Endodermal cell (in vitro differentiated cells): ENCODE measurements at regions not wholly inside any gene's neighbourhood (a gene's known extent, or its start where the extent isn't known, plus 50 kb on each side); places are given as distances from the start of the nearest gene placed in this dataset.

Experiments
- DNase-seq: peaks from one replicate; pipeline ENCODE4 v3.0.0-alpha.2; 2017
- H3K27ac ChIP-seq: 2 replicates; pipeline ENCODE4 v1.5.1; 2013; ENCODE audit warnings: mild to moderate bottlenecking, low read depth, low read length, moderate library complexity
- H3K27me3 ChIP-seq: 2 replicates; pipeline ENCODE4 v1.6.1; 2013; ENCODE audit warnings: mild to moderate bottlenecking, low read length, moderate library complexity; ENCODE audit not compliant: insufficient read depth, control insufficient read depth, poor library complexity, severe bottlenecking
- H3K36me3 ChIP-seq: 2 replicates; pipeline ENCODE4 v1.7.0; 2013; ENCODE audit warnings: mild to moderate bottlenecking, low read length, moderate library complexity; ENCODE audit not compliant: control insufficient read depth, insufficient read depth
- H3K4me1 ChIP-seq: one replicate; pipeline ENCODE4 v1.7.0; 2013; ENCODE audit warnings: low read length; ENCODE audit not compliant: control insufficient read depth, insufficient read depth
- H3K4me3 ChIP-seq: 2 replicates; pipeline ENCODE4 v1.5.1; 2013; ENCODE audit warnings: mild to moderate bottlenecking, low read length, moderate library complexity
- H3K9ac ChIP-seq: 2 replicates; pipeline ENCODE4 v1.6.1; 2013; ENCODE audit warnings: mild to moderate bottlenecking, low read length, moderate library complexity; ENCODE audit not compliant: poor library complexity, severe bottlenecking; ENCODE audit errors: extremely low read depth
- H3K9me3 ChIP-seq: 2 replicates; pipeline ENCODE4 v1.6.1; 2013; ENCODE audit warnings: mild to moderate bottlenecking, low read length, moderate library complexity; ENCODE audit not compliant: control insufficient read depth
- H3K27ac Mint-ChIP-seq: 2 replicates; pipeline ENCODE4 v1.8.0; 2020; ENCODE audit warnings: mixed read lengths
- H3K27me3 Mint-ChIP-seq: 2 replicates; pipeline ENCODE4 v1.8.0; 2021; ENCODE audit warnings: mild to moderate bottlenecking, mixed read lengths; ENCODE audit not compliant: insufficient read depth
- H3K36me3 Mint-ChIP-seq: 2 replicates; pipeline ENCODE4 v1.8.0; 2020; ENCODE audit warnings: low read depth, mixed read lengths
- H3K4me1 Mint-ChIP-seq: 2 replicates; pipeline ENCODE4 v1.8.0; 2020; ENCODE audit warnings: mixed read lengths
- H3K4me3 Mint-ChIP-seq: 2 replicates; pipeline ENCODE4 v1.8.0; 2020; ENCODE audit warnings: mild to moderate bottlenecking, moderate library complexity, mixed read lengths
- H3K9me3 Mint-ChIP-seq: 2 replicates; pipeline ENCODE4 v1.8.0; 2020; ENCODE audit warnings: mild to moderate bottlenecking, mixed read lengths
- CTCF ChIP-seq: fragments of 200-600 bp; sonication (generic); conservative IDR thresholded peaks from 2 replicates; pipeline ENCODE4 v1.5.0; 2021; ENCODE audit warnings: antibody characterized with exemption, mild to moderate bottlenecking
- WGBS, 2 experiments: methylation state at CpG; one replicate each; pipeline versions ENCODE4 v1.1.5 to v1.1.7; 2013; ENCODE audit warnings: missing lambda C conversion rate in 2 of 2, mixed read lengths in 1 of 2; ENCODE audit not compliant: insufficient coverage in 1 of 2, insufficient read length in 1 of 2; 5-methylcytosine and 5-hydroxymethylcytosine counted together

GRCh38 chr15:38072007-38072347 lies 137.5 kb downstream of the TMCO5A start:
- TF ChIP-seq CTCF: no peak
- H3K4me3 Mint-ChIP-seq: peak overlapping the region; percentile 64
- WGBS, 2 experiments: 30 to 70% methylated on average over 2 to 6 of the region's 6 CpGs
- peak overlapping the region; percentile 95 for H3K27ac Mint-ChIP-seq
- Histone ChIP-seq H3K36me3 (no peaks in the 10 kb centered on the region), H3K4me1 (peaks cover 15% of the 10 kb centered on the region), H3K9me3 (no peaks in the 10 kb centered on the region), H3K27me3 (no peaks in the 10 kb centered on the region), H3K27ac (peak overlapping the region; percentile 99), H3K9ac (no peak overlapping the region), H3K4me3 (peak overlapping the region; percentile 72)
- no peak for DNase-seq
- H3K4me1 Mint-ChIP-seq: peaks cover 60% of the 10 kb centered on the region
- H3K36me3 Mint-ChIP-seq: no peaks in the 10 kb centered on the region
- H3K9me3 Mint-ChIP-seq: no peaks in the 10 kb centered on the region
- H3K27me3 Mint-ChIP-seq: peaks cover 31% of the 10 kb centered on the region

GRCh38 chr15:38072348-38073177 lies 138.1 kb downstream of the TMCO5A start:
- peak overlapping the region; percentile 64 for H3K4me3 Mint-ChIP-seq
- H3K9me3 ChIP-seq: no peaks in the 10 kb centered on the region
- peak; percentile 96 for DNase-seq
- H3K4me1 ChIP-seq: peaks cover 13% of the 10 kb centered on the region
- H3K4me3 ChIP-seq: peak overlapping the region; percentile 72
- no peaks in the 10 kb centered on the region for H3K27me3 ChIP-seq
- no peaks in the 10 kb centered on the region for H3K9me3 Mint-ChIP-seq
- H3K36me3 ChIP-seq: no peaks in the 10 kb centered on the region
- peaks cover 31% of the 10 kb centered on the region for H3K27me3 Mint-ChIP-seq
- peak overlapping the region; percentile 95 for H3K27ac Mint-ChIP-seq
- peaks cover 64% of the 10 kb centered on the region for H3K4me1 Mint-ChIP-seq
- H3K9ac ChIP-seq: peak overlapping the region; percentile 65
- TF ChIP-seq CTCF: peak; percentile 48
- no peaks in the 10 kb centered on the region for H3K36me3 Mint-ChIP-seq
- 2 to 4% methylated on average over 34 to 55 of the region's 55 CpGs for WGBS, 2 experiments
- peak overlapping the region; percentile 99 for H3K27ac ChIP-seq

- Histone ChIP-seq H3K9ac (peak overlapping the region; percentile 65), H3K27me3 (no peaks in the 10 kb centered on the region), H3K36me3 (no peaks in the 10 kb centered on the region), H3K4me1 (peaks cover 13% of the 10 kb centered on the region), H3K9me3 (no peaks in the 10 kb centered on the region), H3K4me3 (peak overlapping the region; percentile 72), H3K27ac (peak overlapping the region; percentile 99)
- Mint-ChIP-seq H3K4me1 (peaks cover 64% of the 10 kb centered on the region), H3K27me3 (peaks cover 31% of the 10 kb centered on the region), H3K9me3 (no peaks in the 10 kb centered on the region), H3K4me3 (peak overlapping the region; percentile 64), H3K27ac (peak overlapping the region; percentile 94), H3K36me3 (no peaks in the 10 kb centered on the region)
- WGBS, 2 experiments: 2 to 6% methylated on average over 10 to 19 of the region's 19 CpGs
- peak; percentile 58 for DNase-seq
- TF ChIP-seq CTCF: no peak
Observed at GRCh38 chr15:38073178-38073946, 138.9 kb downstream of the TMCO5A start.
